Activated naive CD8-positive, alpha-beta T cell treated with anti-CD3 and anti-CD28 coated beads, Interleukin-2, amount 10 ng/mL, durations not matched to agents 7 days and 5 days (primary cell): ENCODE measurements at regions not wholly inside any gene's neighbourhood (a gene's known extent, or its start where the extent isn't known, plus 50 kb on each side); places are given as distances from the start of the nearest gene placed in this dataset.
"Not testable (repeated sequence)": the region's sequence is repeated elsewhere in the genome, so short reads cannot be mapped to it uniquely, and the experiment has no call there.

Source experiments
- ATAC-seq: fragments of 150-1000 bp; cut with Tn5 transposase; one replicate; pipeline ENCODE4 v1.10.0; 2021; ENCODE audit warnings: low read depth, moderate library complexity
- POLR2A ChIA-PET: fragments of 350-600 bp; sonication (Branson Sonifier 250); formaldehyde crosslinking; loops from one replicate; lab custom pipeline; 2021; ENCODE audit warnings: antibody characterized with exemption; lab: Charles Lee
- DNase-seq: peaks from one replicate; pipeline ENCODE4 v3.0.0; 2021
- H3K27ac Mint-ChIP-seq: one replicate; pipeline ENCODE4 v1.8.0; 2022; ENCODE audit warnings: mild to moderate bottlenecking, mixed read lengths
- H3K27me3 Mint-ChIP-seq: one replicate; pipeline ENCODE4 v1.8.0; 2022; ENCODE audit warnings: mild to moderate bottlenecking, moderate library complexity, mixed read lengths
- H3K36me3 Mint-ChIP-seq: one replicate; pipeline ENCODE4 v1.8.0; 2021; ENCODE audit warnings: mild to moderate bottlenecking, mixed read lengths
- H3K4me1 Mint-ChIP-seq: one replicate; pipeline ENCODE4 v1.8.0; 2021; ENCODE audit warnings: mixed read lengths
- H3K4me3 Mint-ChIP-seq: one replicate; pipeline ENCODE4 v1.8.0; 2022; ENCODE audit warnings: mild to moderate bottlenecking, moderate library complexity, mixed read lengths
- H3K9me3 Mint-ChIP-seq: one replicate; pipeline ENCODE4 v1.8.0; 2021; ENCODE audit warnings: mixed read lengths

DNA sequence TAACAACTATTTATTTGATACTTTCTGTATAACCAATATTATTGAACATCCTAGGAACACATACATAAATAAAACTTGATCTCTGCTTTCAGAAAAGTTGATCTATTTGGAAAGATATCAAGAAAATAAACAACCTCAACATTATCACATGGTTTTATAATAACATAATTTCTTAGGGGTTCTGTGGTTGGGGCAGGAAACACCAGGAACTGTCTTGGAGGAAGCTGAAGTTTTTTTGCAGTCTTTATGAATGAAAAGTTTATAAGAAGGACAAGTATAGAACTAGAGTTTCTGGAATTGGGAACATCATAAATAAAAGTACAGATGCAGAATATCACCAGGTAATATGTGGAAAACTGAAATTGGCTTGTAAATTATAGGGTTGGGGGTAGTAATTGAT lies 296.1 kb downstream of the TAF11L14 start:
- Mint-ChIP-seq H3K36me3 (no peaks in the 10 kb centered on the region), H3K4me1 (no peaks in the 10 kb centered on the region), H3K27ac (no peak overlapping the region), H3K27me3 (no peaks in the 10 kb centered on the region), H3K4me3 (no peak overlapping the region), H3K9me3 (peaks cover 19% of the 10 kb centered on the region)
- ATAC-seq (no peak), DNase-seq (no peak)
- POLR2A ChIA-PET: no interaction called here

DNA sequence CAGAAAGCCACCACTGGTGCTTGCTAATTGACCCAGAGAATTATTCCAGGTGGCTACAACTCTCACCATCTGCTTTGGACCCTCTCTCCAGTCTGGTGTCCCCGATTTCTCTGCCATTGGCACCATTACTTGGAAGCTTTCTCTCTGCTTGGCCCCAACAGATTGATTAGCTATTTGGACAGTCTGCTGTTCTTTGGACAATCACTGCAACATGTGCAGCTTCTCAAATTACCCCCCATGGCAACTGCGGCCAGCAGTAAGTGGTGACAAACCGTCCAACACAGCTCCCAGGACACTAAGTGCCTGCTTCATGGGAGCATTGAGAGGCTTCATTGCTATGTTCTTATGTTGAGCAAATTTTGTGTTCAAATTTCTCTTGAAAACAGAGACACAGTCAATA lies 309.8 kb downstream of the TAF11L14 start:
- no peak overlapping the region for H3K4me3 Mint-ChIP-seq
- DNase-seq: no peak
- no peaks in the 10 kb centered on the region for H3K4me1 Mint-ChIP-seq
- POLR2A ChIA-PET: no interaction called here
- ATAC-seq: no peak
- H3K9me3 Mint-ChIP-seq: peaks cover 6% of the 10 kb centered on the region
- H3K27ac Mint-ChIP-seq: no peak overlapping the region
- no peaks in the 10 kb centered on the region for H3K36me3 Mint-ChIP-seq
- H3K27me3 Mint-ChIP-seq: no peaks in the 10 kb centered on the region

DNA sequence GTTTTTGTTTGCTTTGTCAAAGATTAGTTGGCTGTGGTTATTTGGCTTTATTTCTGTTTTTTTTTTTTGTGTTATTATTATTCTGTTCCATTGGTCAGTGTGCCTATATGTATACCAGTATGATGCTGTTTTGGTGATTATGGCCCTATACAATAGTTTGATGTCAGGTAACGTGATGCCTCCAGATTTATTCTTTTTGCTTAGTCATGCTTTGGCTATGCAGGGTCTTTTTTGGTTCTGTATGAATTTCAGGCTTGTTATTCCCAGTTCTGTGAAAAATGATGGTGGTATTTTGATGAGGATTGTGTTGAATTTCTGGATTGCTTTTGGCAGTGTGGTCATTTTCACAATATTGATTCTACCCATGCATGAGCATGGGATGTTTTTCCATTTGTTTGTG lies 312.8 kb downstream of the TAF11L14 start:
- no peak for DNase-seq
- Mint-ChIP-seq H3K27ac (no peak overlapping the region), H3K4me3 (no peak overlapping the region), H3K36me3 (no peaks in the 10 kb centered on the region), H3K9me3 (peaks cover 2% of the 10 kb centered on the region), H3K4me1 (no peaks in the 10 kb centered on the region), H3K27me3 (no peaks in the 10 kb centered on the region)
- POLR2A ChIA-PET: no interaction called here
- ATAC-seq: no peak

DNA sequence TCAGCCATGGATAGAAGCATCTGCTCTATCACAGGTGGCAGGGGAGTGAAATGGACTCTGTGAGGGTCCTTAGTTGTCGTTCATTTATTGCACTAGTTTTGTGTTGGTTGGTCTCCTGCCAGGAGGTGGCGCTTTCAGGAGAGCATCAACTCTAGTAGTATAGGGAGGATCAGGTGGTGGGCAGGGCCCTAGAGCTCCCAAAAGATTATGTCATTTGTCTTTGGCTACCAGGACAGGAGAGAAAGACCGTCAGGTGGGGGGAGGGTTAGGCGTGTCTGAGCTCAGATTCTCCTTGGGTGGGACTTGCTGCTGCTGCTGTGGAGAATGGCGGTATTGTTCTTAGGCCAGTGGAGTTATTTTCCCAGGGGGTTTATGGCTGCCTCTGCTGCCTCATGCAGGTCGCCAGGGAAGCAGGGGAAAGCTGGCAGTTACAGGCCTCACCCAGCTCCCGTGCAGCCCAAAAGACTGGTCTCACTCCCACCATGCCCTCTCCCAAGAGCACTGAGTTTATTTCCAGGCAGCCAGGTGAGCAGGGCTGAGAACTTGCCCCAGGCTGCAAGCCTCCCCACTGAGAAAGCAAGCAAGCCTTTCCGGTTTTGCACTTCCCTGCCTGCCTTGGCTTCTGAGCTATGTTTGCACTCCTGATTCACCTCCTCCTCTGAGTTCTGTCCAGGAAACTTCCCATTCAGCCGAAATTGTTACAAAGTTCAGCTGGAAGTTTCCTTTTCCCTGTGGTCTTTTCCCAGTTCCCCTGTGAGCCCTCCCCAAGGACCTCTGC lies 317.3 kb downstream of the TAF11L14 start:
- peaks cover 4% of the 10 kb centered on the region for H3K9me3 Mint-ChIP-seq

DNA sequence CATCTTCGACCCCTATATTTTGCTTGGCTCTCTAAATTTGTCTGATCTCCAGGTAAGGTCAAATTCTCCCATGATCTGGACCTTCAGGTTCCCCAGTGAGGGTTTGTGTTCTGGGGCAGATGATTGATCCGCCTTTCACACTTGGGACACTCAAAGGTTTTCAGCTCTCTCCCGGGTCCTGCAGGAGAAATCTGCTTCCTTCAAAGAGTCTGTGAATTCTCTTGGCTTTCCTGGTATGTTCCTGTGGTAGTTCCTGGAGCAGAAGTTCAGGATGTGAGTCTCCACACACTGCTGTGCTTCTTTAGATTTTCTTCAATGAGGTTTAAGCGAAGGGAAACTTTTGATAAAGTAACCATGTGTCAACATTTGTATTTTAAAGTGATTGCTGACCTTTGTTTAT lies 318.0 kb downstream of the TAF11L14 start:
- POLR2A ChIA-PET: no interaction called here
- no peaks in the 10 kb centered on the region for H3K4me1 Mint-ChIP-seq
- no peak overlapping the region for H3K4me3 Mint-ChIP-seq
- H3K9me3 Mint-ChIP-seq: peaks cover 4% of the 10 kb centered on the region
- DNase-seq: no peak
- no peaks in the 10 kb centered on the region for H3K27me3 Mint-ChIP-seq
- H3K36me3 Mint-ChIP-seq: no peaks in the 10 kb centered on the region
- no peak for ATAC-seq
- H3K27ac Mint-ChIP-seq: no peak overlapping the region

More for the DNA sequence above, 317.3 kb downstream of the TAF11L14 start:
- no peak for ATAC-seq
- Mint-ChIP-seq H3K27ac (no peak overlapping the region), H3K27me3 (no peaks in the 10 kb centered on the region), H3K36me3 (no peaks in the 10 kb centered on the region), H3K4me3 (no peak overlapping the region), H3K4me1 (no peaks in the 10 kb centered on the region)
- DNase-seq: no peak
- POLR2A ChIA-PET: no interaction called here

DNA sequence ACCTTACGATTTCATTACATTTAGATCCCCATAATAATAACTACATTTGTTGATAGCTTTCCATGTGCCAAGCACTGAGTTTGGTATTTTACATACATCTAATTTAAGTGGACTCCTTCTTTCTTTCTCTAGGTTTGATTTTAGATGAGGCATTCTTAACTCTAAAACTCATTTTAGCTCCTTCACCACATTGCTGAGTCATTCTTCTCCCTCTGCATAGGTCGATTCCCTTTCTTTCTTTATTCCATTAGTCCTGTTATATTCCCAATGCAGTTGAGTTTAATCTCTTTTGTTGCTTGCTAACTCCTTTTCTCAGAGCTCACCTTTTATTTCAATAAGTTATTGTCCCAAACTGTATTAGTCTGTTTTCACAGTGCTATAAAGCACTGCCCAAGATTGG lies 329.8 kb downstream of the TAF11L14 start:
- H3K27me3 Mint-ChIP-seq: no peaks in the 10 kb centered on the region
- peaks cover 10% of the 10 kb centered on the region for H3K9me3 Mint-ChIP-seq
- no peaks in the 10 kb centered on the region for H3K4me1 Mint-ChIP-seq
- DNase-seq (no peak), ATAC-seq (no peak)
- H3K4me3 Mint-ChIP-seq: no peak overlapping the region
- H3K36me3 Mint-ChIP-seq: no peaks in the 10 kb centered on the region
- H3K27ac Mint-ChIP-seq: no peak overlapping the region
- POLR2A ChIA-PET: no interaction called here

DNA sequence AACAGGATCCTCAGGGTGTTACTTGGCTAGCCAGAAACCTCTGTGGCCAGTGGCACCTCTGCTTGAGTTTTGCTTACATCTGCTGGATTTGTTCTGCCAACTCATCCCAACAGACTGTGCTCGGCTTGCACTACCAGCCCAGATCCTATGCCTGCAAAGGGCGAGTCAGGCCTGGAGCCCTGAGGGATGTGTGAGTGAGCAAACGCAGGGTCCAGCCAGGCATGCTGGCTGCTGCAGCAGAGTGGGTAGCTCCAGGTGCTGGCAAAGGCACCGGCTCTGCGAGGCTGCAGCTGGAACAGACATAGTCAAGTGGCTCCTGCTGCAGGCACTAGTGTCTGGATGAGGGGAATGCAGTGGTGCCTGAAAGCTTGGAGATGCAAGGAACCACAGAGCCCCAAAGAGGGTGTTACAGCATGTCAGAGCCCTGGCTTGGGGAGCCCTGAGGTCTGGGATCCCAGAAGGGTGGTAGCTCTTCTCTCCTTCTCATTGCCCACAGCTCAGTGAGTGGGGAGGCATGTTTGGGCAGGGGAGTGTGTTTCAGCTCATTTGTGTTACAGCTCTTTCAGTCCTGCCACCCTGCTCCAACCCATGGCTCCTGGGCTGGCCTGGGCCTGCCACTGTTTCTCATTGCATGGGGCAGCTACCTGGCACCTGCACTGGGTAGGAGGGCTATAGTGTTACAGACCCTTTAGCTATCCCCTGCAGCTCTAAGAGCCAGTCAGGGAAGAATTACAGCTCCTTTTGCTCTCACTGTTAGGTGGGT lies 332.6 kb downstream of the TAF11L14 start:
- no peak for ATAC-seq
- Mint-ChIP-seq H3K27me3 (no peaks in the 10 kb centered on the region), H3K4me3 (no peak overlapping the region), H3K27ac (no peak overlapping the region), H3K36me3 (no peaks in the 10 kb centered on the region), H3K9me3 (peaks cover 12% of the 10 kb centered on the region), H3K4me1 (no peaks in the 10 kb centered on the region)
- POLR2A ChIA-PET: no interaction called here
- DNase-seq: no peak

DNA sequence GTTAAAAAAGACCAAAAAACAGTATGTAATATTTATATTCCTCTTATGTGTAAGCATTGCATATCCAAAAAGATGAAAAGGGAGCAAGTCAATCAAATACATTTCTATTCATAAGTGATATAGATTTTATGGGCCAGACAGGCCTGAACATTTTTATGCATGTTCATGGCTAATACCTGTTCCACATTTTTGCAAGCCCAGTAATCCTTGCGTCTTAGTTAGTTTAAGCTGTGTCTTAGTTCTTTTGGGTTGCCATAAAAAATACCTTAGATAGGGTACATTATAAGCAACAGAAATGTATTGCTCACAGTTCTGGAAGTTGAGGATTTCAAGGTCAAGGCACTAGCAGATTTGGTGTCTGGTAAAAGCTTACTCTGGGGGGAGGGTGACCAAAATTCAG lies 342.1 kb downstream of the TAF11L14 start:
- Mint-ChIP-seq H3K9me3 (no peaks in the 10 kb centered on the region), H3K4me1 (no peaks in the 10 kb centered on the region), H3K27ac (no peak overlapping the region), H3K27me3 (no peaks in the 10 kb centered on the region), H3K4me3 (no peak overlapping the region), H3K36me3 (no peaks in the 10 kb centered on the region)
- no peak for DNase-seq
- no peak for ATAC-seq
- POLR2A ChIA-PET: no interaction called here

DNA sequence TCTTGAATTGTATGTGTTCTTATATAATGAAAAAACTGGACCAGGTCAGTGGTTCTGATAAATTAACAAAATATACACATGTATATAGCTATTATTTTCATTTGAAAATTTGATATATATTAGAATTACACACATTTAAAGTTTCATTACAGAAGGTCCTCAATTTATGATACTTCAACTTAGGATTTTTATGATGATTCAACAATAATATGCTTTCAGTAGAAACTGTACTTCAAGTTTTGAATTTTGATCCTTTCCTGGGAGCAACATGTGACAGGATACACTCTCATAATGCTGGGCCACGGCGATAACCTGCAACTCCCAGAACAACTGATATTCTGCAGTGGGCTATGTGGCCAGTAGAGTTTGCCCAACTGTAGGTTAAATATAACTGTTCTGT lies 344.7 kb downstream of the TAF11L14 start:
- no peak overlapping the region for H3K27ac Mint-ChIP-seq
- H3K36me3 Mint-ChIP-seq: no peaks in the 10 kb centered on the region
- no peak overlapping the region for H3K4me3 Mint-ChIP-seq
- no peaks in the 10 kb centered on the region for H3K4me1 Mint-ChIP-seq
- POLR2A ChIA-PET: no interaction called here
- H3K27me3 Mint-ChIP-seq: no peaks in the 10 kb centered on the region
- ATAC-seq: no peak
- DNase-seq: no peak
- peaks cover 2% of the 10 kb centered on the region for H3K9me3 Mint-ChIP-seq

DNA sequence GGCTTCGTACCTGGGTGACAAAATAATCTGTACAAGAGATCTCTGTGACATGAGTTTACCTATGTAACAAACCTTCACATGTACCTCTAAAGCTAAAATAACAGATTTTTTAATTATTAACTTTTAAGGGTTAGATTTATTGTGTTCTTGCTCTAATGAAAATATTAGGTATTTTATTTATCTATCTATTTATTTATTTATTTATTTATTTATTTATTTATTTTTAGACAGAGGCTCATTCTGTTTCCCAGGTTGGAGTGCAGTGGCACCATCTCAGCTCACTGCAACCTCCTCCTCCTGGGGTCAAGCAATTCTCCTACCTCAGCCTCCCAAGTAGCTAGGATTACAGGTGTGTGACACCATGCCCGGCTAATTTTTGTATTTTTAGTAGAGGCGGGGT lies 348.4 kb downstream of the TAF11L14 start:
- ATAC-seq, H3K27me3 Mint-ChIP-seq, H3K4me3 Mint-ChIP-seq, POLR2A ChIA-PET, H3K4me1 Mint-ChIP-seq, H3K27ac Mint-ChIP-seq, H3K36me3 Mint-ChIP-seq, DNase-seq, H3K9me3 Mint-ChIP-seq: not testable (repeated sequence)

DNA sequence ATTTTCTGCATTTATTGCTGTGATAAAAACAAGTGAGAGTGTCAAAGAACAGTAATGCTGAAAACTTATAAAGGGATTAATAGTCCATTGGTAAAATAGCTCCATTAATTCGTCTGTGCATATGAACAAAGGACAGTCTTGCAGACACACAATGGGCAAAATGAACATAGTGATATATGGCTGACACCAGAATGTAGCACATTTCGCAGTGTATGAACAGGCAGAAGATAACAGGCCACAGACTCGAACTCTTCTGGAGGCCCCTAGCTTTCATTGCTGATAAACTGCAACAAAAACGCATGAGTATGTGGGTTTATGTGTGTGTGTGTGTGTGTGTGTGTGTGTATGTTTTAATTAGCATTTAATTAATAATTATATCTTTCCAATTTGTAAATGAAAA lies 354.8 kb downstream of the TAF11L14 start:
- DNase-seq (no peak), ATAC-seq (no peak)
- H3K27ac Mint-ChIP-seq: no peak overlapping the region
- H3K27me3 Mint-ChIP-seq: no peaks in the 10 kb centered on the region
- POLR2A ChIA-PET: no interaction called here
- no peaks in the 10 kb centered on the region for H3K9me3 Mint-ChIP-seq
- H3K4me3 Mint-ChIP-seq: no peak overlapping the region
- H3K4me1 Mint-ChIP-seq: no peaks in the 10 kb centered on the region
- H3K36me3 Mint-ChIP-seq: no peaks in the 10 kb centered on the region

DNA sequence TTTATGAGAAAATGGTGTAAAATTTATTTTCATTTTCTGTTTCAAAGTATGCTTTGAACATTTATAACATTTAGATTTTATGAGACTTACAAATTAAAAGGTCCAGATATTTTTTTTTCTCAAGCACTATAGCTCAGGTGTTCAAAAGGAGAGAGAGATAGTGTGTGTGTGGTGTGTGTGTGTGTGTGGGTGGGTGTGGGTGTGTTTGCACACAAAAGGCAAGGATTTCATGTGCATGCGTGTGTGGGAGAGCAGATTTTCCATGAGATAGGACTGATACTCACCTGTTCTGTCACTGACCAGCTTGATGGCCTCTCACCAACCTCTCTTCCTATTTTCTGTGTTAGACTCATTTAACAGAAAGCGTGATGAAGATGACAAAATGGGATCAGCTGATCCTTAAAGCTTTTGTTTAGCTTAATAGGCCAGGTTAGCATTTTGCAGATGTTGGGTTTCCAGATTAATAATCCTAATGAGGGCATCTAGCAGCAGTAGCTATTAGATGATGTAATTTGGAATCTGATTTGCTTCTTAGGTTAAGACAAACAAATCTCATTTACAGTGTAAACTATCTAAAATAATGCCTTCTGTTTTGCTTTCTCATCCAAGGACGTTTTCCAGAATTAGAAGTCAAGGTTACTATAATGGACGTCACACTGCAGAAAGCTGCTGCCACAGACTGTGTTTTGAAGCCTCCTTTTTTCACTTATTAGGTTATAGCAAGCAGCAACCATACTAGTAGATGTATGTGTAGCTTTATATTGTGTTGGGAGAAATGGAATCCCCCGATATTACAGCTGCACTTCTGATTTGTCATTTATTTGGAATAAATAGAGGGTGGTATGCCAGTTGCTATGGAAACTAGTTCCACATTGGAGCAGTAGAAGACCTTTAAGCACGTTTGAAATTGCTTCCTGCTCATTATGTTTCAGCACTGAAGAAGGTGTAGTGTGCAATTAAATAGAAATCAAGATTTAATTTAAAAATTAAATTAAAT lies 355.6 kb downstream of the TAF11L14 start:
- DNase-seq (no peak), ATAC-seq (no peak)
- no peak overlapping the region for H3K4me3 Mint-ChIP-seq
- no peaks in the 10 kb centered on the region for H3K4me1 Mint-ChIP-seq
- no peak overlapping the region for H3K27ac Mint-ChIP-seq
- POLR2A ChIA-PET: no interaction called here
- no peaks in the 10 kb centered on the region for H3K27me3 Mint-ChIP-seq
- no peaks in the 10 kb centered on the region for H3K36me3 Mint-ChIP-seq
- no peaks in the 10 kb centered on the region for H3K9me3 Mint-ChIP-seq

DNA sequence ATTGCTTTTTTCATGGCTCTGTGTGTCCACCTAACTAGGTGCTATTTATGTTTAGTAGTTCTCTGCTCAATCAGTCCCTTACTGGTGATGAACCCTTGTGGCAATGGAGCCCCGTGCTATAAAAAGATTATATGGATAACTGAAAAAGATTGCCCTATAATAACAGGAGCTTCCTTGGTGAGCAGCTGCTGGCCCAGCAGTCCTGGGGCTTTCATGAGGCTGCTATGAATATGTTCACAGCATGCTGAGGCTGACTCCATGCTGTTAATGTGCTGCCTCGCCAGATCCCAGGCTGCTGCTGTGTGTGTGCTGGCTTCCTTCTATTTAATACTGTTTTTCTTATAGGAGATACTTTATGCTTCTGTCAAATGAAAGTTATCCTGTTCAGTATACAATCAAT lies 357.5 kb downstream of the TAF11L14 start:
- Mint-ChIP-seq H3K36me3 (no peaks in the 10 kb centered on the region), H3K4me1 (no peaks in the 10 kb centered on the region), H3K9me3 (no peaks in the 10 kb centered on the region), H3K4me3 (no peak overlapping the region), H3K27me3 (no peaks in the 10 kb centered on the region), H3K27ac (no peak overlapping the region)
- no peak for DNase-seq
- POLR2A ChIA-PET: no interaction called here
- ATAC-seq: no peak
